K562 (cell line): ENCODE measurements at regions not wholly inside any gene's neighbourhood (a gene's known extent, or its start where the extent isn't known, plus 50 kb on each side); places are given as distances from the start of the nearest gene placed in this dataset.

Experiments
- CTCF ChIP-seq, 3 experiments: IDR thresholded peaks in 2 of 3; conservative IDR thresholded peaks in 1 of 3; 2 replicates each; pipeline ENCODE4 v1.5.1; 2011 to 2012; ENCODE audit warnings: low read length in 3 of 3, mild to moderate bottlenecking in 3 of 3, control low read depth in 2 of 3, improper control_type of control experiment in 1 of 3, inconsistent platforms in 1 of 3, low read depth in 1 of 3, mixed read lengths in 1 of 3, moderate library complexity in 1 of 3; ENCODE audit not compliant: insufficient read depth in 2 of 3
- EZH2 ChIP-seq: IDR thresholded peaks from 2 replicates; pipeline ENCODE4 v1.6.1; 2012; ENCODE audit warnings: low read depth, mild to moderate bottlenecking, inconsistent platforms, low read length, borderline replicate concordance
- HINFP ChIP-seq: fragments of 450-650 bp; conservative IDR thresholded peaks from 2 replicates; pipeline ENCODE4 v1.6.1; 2016; ENCODE audit warnings: missing genetic modification characterization, low read depth, mild to moderate bottlenecking, control low read depth, missing compliant biosample characterization
- HNRNPUL1 ChIP-seq: fragments of 200-400 bp; formaldehyde crosslinking; IDR thresholded peaks from 2 replicates; pipeline ENCODE4 v1.6.1; 2017; ENCODE audit warnings: low read length
- KLF6 ChIP-seq: fragments of 250-450 bp; sonication (Bioruptor Pico); IDR thresholded peaks from 2 replicates; pipeline ENCODE4 v1.4.0; 2020; ENCODE audit warnings: mild to moderate bottlenecking, moderate library complexity, borderline replicate concordance
- POLR2AphosphoS5 ChIP-seq: IDR thresholded peaks from 2 replicates; pipeline ENCODE4 v1.6.1; 2011; ENCODE audit warnings: mild to moderate bottlenecking, low read depth, low read length, moderate library complexity; ENCODE audit not compliant: control insufficient read depth, insufficient read depth
- SRF ChIP-seq, 2 experiments: fragments of 250-450, 450-650 bp in 1 of 2; sonication (Bioruptor Pico) in 1 of 2; sonication (generic) in 1 of 2; formaldehyde crosslinking; IDR thresholded peaks; 2 replicates each; pipeline versions ENCODE4 v1.5.0 to v1.5.1; 2020 to 2022; ENCODE audit warnings: mild to moderate bottlenecking in 1 of 2, missing genetic modification reagents in 1 of 2
- XRCC3 ChIP-seq: fragments of 450-650 bp; IDR thresholded peaks from 2 replicates; pipeline ENCODE4 v1.6.1; 2017; ENCODE audit warnings: mild to moderate bottlenecking, moderate library complexity
- ZNF449 ChIP-seq: fragments of 250-450 bp; sonication (Bioruptor Pico); IDR thresholded peaks from 2 replicates; pipeline ENCODE4 v1.8.0; 2022; ENCODE audit warnings: moderate library complexity, mild to moderate bottlenecking, inconsistent platforms

GRCh38 chr4:96637971-96638412 lies 798.1 kb downstream of the PDHA2 start:
- TF ChIP-seq HINFP (tag): no peak
- TF ChIP-seq EZH2: no peak
- no peak for TF ChIP-seq XRCC3
- no peak for TF ChIP-seq POLR2AphosphoS5
- TF ChIP-seq CTCF (IDR thresholded peaks at IDR 0.05 in 2 of 3, conservative IDR thresholded peaks at IDR 0.05 in 1 of 3; ENCODE audit: insufficient read depth in 2 of 3, low read depth in 1 of 3, low read length in 3 of 3): no peak
- no peak for TF ChIP-seq HNRNPUL1
- no peak for TF ChIP-seq KLF6
- TF ChIP-seq ZNF449 (CRISPR knock-in tag): no peak
- no peak for TF ChIP-seq SRF (CRISPR knock-in tag; IDR thresholded peaks at IDR 0.05)
